GM19240 (cell line): ENCODE measurements at regions not wholly inside any gene's neighbourhood (a gene's known extent, or its start where the extent isn't known, plus 50 kb on each side); places are given as distances from the start of the nearest gene placed in this dataset.

Experiments
- DNase-seq: peaks from one replicate; pipeline ENCODE4 v3.0.0; 2011; ENCODE audit warnings: low spot score; ENCODE audit not compliant: insufficient read length

GRCh38 chr3:83890763-83891135, 1068.0 kb upstream of the CADM2 start:
- no peak for DNase-seq

GRCh38 chr3:83894223-83894622, 1064.6 kb upstream of the CADM2 start:
- no peak for DNase-seq

GRCh38 chr3:83895892-83896291, 1062.9 kb upstream of the CADM2 start:
- DNase-seq = no peak

GRCh38 chr3:83902787-83903533, 1055.8 kb upstream of the CADM2 start:
- DNase-seq = no peak

GRCh38 chr3:83913381-83913780, 1045.4 kb upstream of the CADM2 start:
- no peak for DNase-seq

GRCh38 chr3:83926291-83926690, 1032.5 kb upstream of the CADM2 start:
- DNase-seq = no peak

GRCh38 chr3:83928391-83928790, 1030.4 kb upstream of the CADM2 start:
- DNase-seq = no peak

GRCh38 chr3:83928903-83929302, 1029.9 kb upstream of the CADM2 start:
- DNase-seq = no peak

GRCh38 chr3:83934192-83935021, 1024.4 kb upstream of the CADM2 start:
- DNase-seq = no peak

- DNase-seq = no peak
These were observed 1020.3 kb upstream of the CADM2 start for GRCh38 chr3:83938491-83938890.

- DNase-seq = no peak
These were observed 1016.6 kb upstream of the CADM2 start for GRCh38 chr3:83941990-83942745.

- no peak for DNase-seq
These were observed 1012.7 kb upstream of the CADM2 start for GRCh38 chr3:83946049-83946448.

GRCh38 chr3:83946554-83946953, 1012.2 kb upstream of the CADM2 start:
- DNase-seq = no peak

GRCh38 chr3:83948771-83949170, 1010.0 kb upstream of the CADM2 start:
- no peak for DNase-seq

- DNase-seq = no peak
These were observed 1005.2 kb upstream of the CADM2 start for GRCh38 chr3:83953417-83954089.

- DNase-seq = no peak
These were observed 1002.4 kb upstream of the CADM2 start for GRCh38 chr3:83956431-83956830.

GRCh38 chr3:83968356-83968755, 990.4 kb upstream of the CADM2 start:
- DNase-seq = no peak

GRCh38 chr3:83971666-83972065, 987.1 kb upstream of the CADM2 start:
- no peak for DNase-seq

- no peak for DNase-seq
These were observed 950.2 kb upstream of the CADM2 start for GRCh38 chr3:84008623-84009022.

- no peak for DNase-seq
These were observed 934.9 kb upstream of the CADM2 start for GRCh38 chr3:84023842-84024241.

- no peak for DNase-seq
These were observed 919.7 kb upstream of the CADM2 start for GRCh38 chr3:84039099-84039498.
